GM12878 (cell line): ENCODE measurements at regions not wholly inside any gene's neighbourhood (a gene's known extent, or its start where the extent isn't known, plus 50 kb on each side); places are given as distances from the start of the nearest gene placed in this dataset.

Source experiments
- ATAC-seq: fragments of 200-7000 bp; cut with Tn5 transposase; 3 replicates; pipeline ENCODE4 v1.9.1; 2020; ENCODE audit warnings: mild to moderate bottlenecking, moderate library complexity
- BruUV-seq: library from RNA; stranded (reverse); fragments of 400-500 nt; replicated peaks from 2 replicates; lab custom pipeline; 2021; lab: Mats Ljungman, UMichigan
- CTCF ChIA-PET: fragments of 300-600 bp; sonication (Branson Sonifier 250); formaldehyde crosslinking; extraction: SDS; loops from one replicate; lab custom pipeline; 2021; ENCODE audit warnings: inconsistent platforms; lab: Yijun Ruan, JAX
- POLR2A ChIA-PET: fragments of 350-600 bp; formaldehyde crosslinking; extraction: SDS; loops from one replicate; lab custom pipeline; 2021; ENCODE audit warnings: inconsistent platforms; lab: Charles Lee
- RAD21 ChIA-PET: fragments of 300-600 bp; sonication (Branson Sonifier 250); formaldehyde crosslinking; loops from one replicate; lab custom pipeline; 2023; ENCODE audit warnings: antibody characterized with exemption; ENCODE audit not compliant: unreplicated experiment; lab: Charles Lee
- SMC1A ChIA-PET: fragments of 300-600 bp; sonication (Branson Sonifier 250); formaldehyde crosslinking; loops from one replicate; lab custom pipeline; 2023; ENCODE audit not compliant: unreplicated experiment, uncharacterized antibody; lab: Charles Lee
- DNase-seq: peaks from one replicate; pipeline ENCODE4 v3.0.0-alpha.2; 2011; ENCODE audit warnings: low read depth, low spot score
- FAIRE-seq: peaks from 3 replicates; lab custom pipeline; 2011; peaks lifted over from hg19 to GRCh38; lab: Jason Lieb, UNC
- H2AFZ ChIP-seq: 2 replicates; pipeline ENCODE4 v1.6.0; 2011; ENCODE audit warnings: low read depth, low read length, control low read depth; ENCODE audit not compliant: control insufficient read depth
- H3K27ac ChIP-seq: 2 replicates; pipeline ENCODE4 v1.5.1; 2011; ENCODE audit warnings: control low read depth; ENCODE audit not compliant: control insufficient read depth, insufficient read depth
- H3K27me3 ChIP-seq, 2 experiments: replicated peaks in 1 of 2; 2 replicates each; pipeline versions ENCODE4 v1.6.0 to v1.6.1; 2011; ENCODE audit warnings: low read length in 1 of 2; ENCODE audit not compliant: control insufficient read depth in 2 of 2, insufficient read depth in 2 of 2
- H3K36me3 ChIP-seq, 2 experiments: 2 replicates each; pipeline ENCODE4 v1.5.1; 2011; ENCODE audit warnings: low read length in 1 of 2; ENCODE audit not compliant: control insufficient read depth in 2 of 2, insufficient read depth in 2 of 2
- H3K4me1 ChIP-seq: 2 replicates; pipeline ENCODE4 v1.6.1; 2011; ENCODE audit warnings: mild to moderate bottlenecking, low read length, moderate library complexity, mixed read lengths; ENCODE audit not compliant: control insufficient read depth, insufficient read depth
- H3K4me2 ChIP-seq: 2 replicates; pipeline ENCODE4 v1.6.0; 2011; ENCODE audit warnings: control low read depth; ENCODE audit not compliant: control insufficient read depth, insufficient read depth
- H3K4me3 ChIP-seq: fragments of 200-600 bp; sonication (generic); 2 replicates; pipeline ENCODE4 v1.5.1; 2016
- H3K79me2 ChIP-seq: 2 replicates; pipeline ENCODE4 v1.6.0; 2011; ENCODE audit warnings: low read length; ENCODE audit not compliant: control insufficient read depth, insufficient read depth
- H3K9ac ChIP-seq: 2 replicates; pipeline ENCODE4 v1.8.0; 2011; ENCODE audit warnings: low read length, control low read depth, mixed read lengths; ENCODE audit not compliant: control insufficient read depth, insufficient read depth
- H3K9me3 ChIP-seq: replicated peaks from 3 replicates; pipeline ENCODE4 v1.5.1; 2011; ENCODE audit warnings: mild to moderate bottlenecking, low read length; ENCODE audit not compliant: control insufficient read depth, insufficient read depth
- H4K20me1 ChIP-seq: 2 replicates; pipeline ENCODE4 v1.6.0; 2011; ENCODE audit not compliant: control insufficient read depth, insufficient read depth
- BACH1 ChIP-seq: fragments of 450-650 bp; IDR thresholded peaks from 2 replicates; pipeline ENCODE4 v1.6.1; 2017; ENCODE audit warnings: mild to moderate bottlenecking, borderline replicate concordance
- BCL11A ChIP-seq: IDR thresholded peaks from 2 replicates; pipeline ENCODE4 v1.6.1; 2011; ENCODE audit warnings: low read depth, low read length
- GABPA ChIP-seq: IDR thresholded peaks from 2 replicates; pipeline ENCODE4 v1.6.1; 2014; ENCODE audit warnings: antibody characterized with exemption, low read depth, mild to moderate bottlenecking, inconsistent platforms
- MYC ChIP-seq: IDR thresholded peaks from 2 replicates; pipeline ENCODE4 v1.6.1; 2011; ENCODE audit warnings: mild to moderate bottlenecking, low read length, moderate library complexity, inconsistent platforms; ENCODE audit not compliant: insufficient read depth, insufficient replicate concordance, insufficient read length, severe bottlenecking
- NR2F1 ChIP-seq: fragments of 450-650 bp; conservative IDR thresholded peaks from 2 replicates; pipeline ENCODE4 v1.6.1; 2017; ENCODE audit warnings: mild to moderate bottlenecking
- PAX5 ChIP-seq: IDR thresholded peaks from 2 replicates; pipeline ENCODE4 v1.6.1; 2011; ENCODE audit warnings: low read depth, low read length, borderline replicate concordance
- POLR2A ChIP-seq: IDR thresholded peaks from 2 replicates; pipeline ENCODE4 v1.6.1; 2011; ENCODE audit warnings: low read depth, mild to moderate bottlenecking, low read length
- RAD51 ChIP-seq: fragments of 450-650 bp; IDR thresholded peaks from 2 replicates; pipeline ENCODE4 v1.6.1; 2016; ENCODE audit warnings: moderate library complexity, mild to moderate bottlenecking, inconsistent platforms
- WGBS: methylation state at CpG from one replicate; pipeline ENCODE4 v1.1.6; 2016; ENCODE audit warnings: low lambda C conversion rate; ENCODE audit not compliant: insufficient replicate concordance, insufficient coverage; ENCODE audit errors: missing lambda C conversion rate; 5-methylcytosine and 5-hydroxymethylcytosine counted together
- in situ Hi-C: fragments of 300-500 bp; cut with MboI; formaldehyde crosslinking; loops from 9 replicates; pipeline ENCODE4 v1.14.3; 2018; ENCODE audit warnings: mixed read lengths
- intact Hi-C: fragments of 100-400 bp; cut with micrococcal nuclease; formaldehyde crosslinking; loops from one replicate; pipeline ENCODE4 v1.14.2; 2022; ENCODE audit not compliant: unreplicated experiment
- TF ChIP-seq, protein P1 (sequence below), 3 experiments: IDR thresholded peaks in 2 of 3; conservative IDR thresholded peaks in 1 of 3; 2 replicates each; pipeline ENCODE4 v1.5.1; 2011; ENCODE audit warnings: low read depth in 3 of 3, low read length in 3 of 3, mild to moderate bottlenecking in 3 of 3, control low read depth in 2 of 3, moderate library complexity in 2 of 3, inconsistent platforms in 1 of 3, mixed read lengths in 1 of 3; ENCODE audit not compliant: control insufficient read depth in 2 of 3, insufficient read depth in 1 of 3; ENCODE audit errors: extremely low read depth in 1 of 3
- TF ChIP-seq, protein P2 (sequence below): fragments of 450-650 bp; IDR thresholded peaks from 2 replicates; pipeline ENCODE4 v1.6.1; 2018; ENCODE audit warnings: mild to moderate bottlenecking, low read depth, moderate library complexity; ENCODE audit not compliant: partially characterized antibody

DNA sequence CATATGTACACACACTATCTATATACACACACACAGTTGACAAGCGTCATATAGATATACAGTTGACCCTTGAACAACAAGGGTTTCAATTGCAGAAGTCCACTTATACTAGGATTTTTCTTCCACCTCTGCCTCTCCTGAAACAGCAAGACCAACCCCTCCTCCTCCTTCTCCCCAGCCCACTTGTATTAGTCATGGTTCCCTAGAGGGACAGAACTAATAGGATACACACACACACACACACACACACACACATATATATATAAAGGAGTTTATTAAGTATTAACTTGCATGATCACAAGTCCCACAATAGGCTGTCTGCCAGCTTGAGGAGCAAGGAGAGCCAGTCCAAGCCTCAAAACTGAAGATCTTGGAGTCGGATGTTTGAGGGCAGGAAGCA lies 92.9 kb downstream of the DHCR7 start:
- intact Hi-C loops = no loop called here
- SMC1A ChIA-PET = no interaction called here
- Histone ChIP-seq H3K9ac (no peak overlapping the region), H3K36me3 (no peaks in the 10 kb centered on the region)
- TF ChIP-seq RAD51 = no peak
- no peak for TF ChIP-seq BCL11A
- no peak for TF ChIP-seq BACH1
- TF ChIP-seq PAX5 = no peak
- no peak for TF ChIP-seq POLR2A
- no peak for TF ChIP-seq GABPA
- TF ChIP-seq, protein P1, sequence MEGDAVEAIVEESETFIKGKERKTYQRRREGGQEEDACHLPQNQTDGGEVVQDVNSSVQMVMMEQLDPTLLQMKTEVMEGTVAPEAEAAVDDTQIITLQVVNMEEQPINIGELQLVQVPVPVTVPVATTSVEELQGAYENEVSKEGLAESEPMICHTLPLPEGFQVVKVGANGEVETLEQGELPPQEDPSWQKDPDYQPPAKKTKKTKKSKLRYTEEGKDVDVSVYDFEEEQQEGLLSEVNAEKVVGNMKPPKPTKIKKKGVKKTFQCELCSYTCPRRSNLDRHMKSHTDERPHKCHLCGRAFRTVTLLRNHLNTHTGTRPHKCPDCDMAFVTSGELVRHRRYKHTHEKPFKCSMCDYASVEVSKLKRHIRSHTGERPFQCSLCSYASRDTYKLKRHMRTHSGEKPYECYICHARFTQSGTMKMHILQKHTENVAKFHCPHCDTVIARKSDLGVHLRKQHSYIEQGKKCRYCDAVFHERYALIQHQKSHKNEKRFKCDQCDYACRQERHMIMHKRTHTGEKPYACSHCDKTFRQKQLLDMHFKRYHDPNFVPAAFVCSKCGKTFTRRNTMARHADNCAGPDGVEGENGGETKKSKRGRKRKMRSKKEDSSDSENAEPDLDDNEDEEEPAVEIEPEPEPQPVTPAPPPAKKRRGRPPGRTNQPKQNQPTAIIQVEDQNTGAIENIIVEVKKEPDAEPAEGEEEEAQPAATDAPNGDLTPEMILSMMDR (IDR thresholded peaks at IDR 0.05 in 2 of 3, conservative IDR thresholded peaks at IDR 0.05 in 1 of 3; ENCODE audit: control insufficient read depth in 2 of 3, extremely low read depth in 1 of 3, insufficient read depth in 1 of 3, low read depth in 3 of 3, low read length in 3 of 3) = no peak
- TF ChIP-seq, protein P2, sequence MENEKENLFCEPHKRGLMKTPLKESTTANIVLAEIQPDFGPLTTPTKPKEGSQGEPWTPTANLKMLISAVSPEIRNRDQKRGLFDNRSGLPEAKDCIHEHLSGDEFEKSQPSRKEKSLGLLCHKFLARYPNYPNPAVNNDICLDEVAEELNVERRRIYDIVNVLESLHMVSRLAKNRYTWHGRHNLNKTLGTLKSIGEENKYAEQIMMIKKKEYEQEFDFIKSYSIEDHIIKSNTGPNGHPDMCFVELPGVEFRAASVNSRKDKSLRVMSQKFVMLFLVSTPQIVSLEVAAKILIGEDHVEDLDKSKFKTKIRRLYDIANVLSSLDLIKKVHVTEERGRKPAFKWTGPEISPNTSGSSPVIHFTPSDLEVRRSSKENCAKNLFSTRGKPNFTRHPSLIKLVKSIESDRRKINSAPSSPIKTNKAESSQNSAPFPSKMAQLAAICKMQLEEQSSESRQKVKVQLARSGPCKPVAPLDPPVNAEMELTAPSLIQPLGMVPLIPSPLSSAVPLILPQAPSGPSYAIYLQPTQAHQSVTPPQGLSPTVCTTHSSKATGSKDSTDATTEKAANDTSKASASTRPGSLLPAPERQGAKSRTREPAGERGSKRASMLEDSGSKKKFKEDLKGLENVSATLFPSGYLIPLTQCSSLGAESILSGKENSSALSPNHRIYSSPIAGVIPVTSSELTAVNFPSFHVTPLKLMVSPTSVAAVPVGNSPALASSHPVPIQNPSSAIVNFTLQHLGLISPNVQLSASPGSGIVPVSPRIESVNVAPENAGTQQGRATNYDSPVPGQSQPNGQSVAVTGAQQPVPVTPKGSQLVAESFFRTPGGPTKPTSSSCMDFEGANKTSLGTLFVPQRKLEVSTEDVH = no peak
- no peak for TF ChIP-seq MYC
- no peak for TF ChIP-seq NR2F1
- TF ChIP-seq, all 136 proteins: peak for 0
- Histone ChIP-seq H3K4me1 (no peaks in the 10 kb centered on the region), H3K79me2 (no peaks in the 10 kb centered on the region), H2AFZ (no peak overlapping the region), H3K27ac (no peak overlapping the region), H3K9me3 (no peaks in the 10 kb centered on the region; the same call in 2 of the 3 replicates), H4K20me1 (no peaks in the 10 kb centered on the region), H3K4me2 (no peak overlapping the region), H3K4me3 (no peak overlapping the region), H3K27me3 (no peaks in the 10 kb centered on the region; a peak in 2 of 4 replicates)
- 45% methylated on average over 2 of the region's 2 CpGs for WGBS
- no peak for ATAC-seq
- POLR2A ChIA-PET = no interaction called here
- CTCF ChIA-PET = interaction anchor here (2.1 kb wide), 1 partner anchor 17 kb away, joined by 4 read pairs; no protein-coding TSS in a partner anchor
- no TSS peak for BruUV-seq
- in situ Hi-C loops = no loop called here
- no peak for DNase-seq
- no peak for FAIRE-seq
- RAD21 ChIA-PET = no interaction called here
